Pancreas (tissue), 10 donors: ENCODE measurements at regions not wholly inside any gene's neighbourhood (a gene's known extent, or its start where the extent isn't known, plus 50 kb on each side); places are given as distances from the start of the nearest gene placed in this dataset.

Experiments used
- ATAC-seq, 4 donors: fragments of 200-7000 bp; cut with Tn5 transposase; one replicate each; pipeline versions ENCODE4 v1.8.0 to v1.9.1; 2020; ENCODE audit warnings: mild to moderate bottlenecking in 4 of 4, moderate library complexity in 4 of 4
- DNase-seq, 6 donors: peaks; one replicate each; pipeline ENCODE4 v3.0.0-alpha.2; 2020
- FAIRE-seq: peaks from 2 replicates; lab custom pipeline; 2012; peaks lifted over from hg19 to GRCh38; lab: Jason Lieb, UNC
- H3K27ac ChIP-seq, 4 donors: fragments of 200-600 bp; sonication (generic); 1 replicate in 3 of 4; 2 replicates in 1 of 4; pipeline versions ENCODE4 v1.5.0 to v1.8.0; 2020
- H3K27me3 ChIP-seq, 4 donors: fragments of 200-600 bp; one replicate each; pipeline ENCODE4 v1.8.0; 2021
- H3K36me3 ChIP-seq, 3 donors: fragments of 200-600 bp; sonication (generic) in 1 of 3; one replicate each; pipeline versions ENCODE4 v1.5.0 to v1.8.0; 2020 to 2021
- H3K4me1 ChIP-seq, 3 donors: fragments of 200-600 bp; one replicate each; pipeline ENCODE4 v1.8.0; 2021
- H3K4me3 ChIP-seq, 4 donors: fragments of 200-600 bp; sonication (generic) in 2 of 4; one replicate each; pipeline versions ENCODE4 v1.5.0 to v1.8.0; 2020 to 2021
- H3K9me3 ChIP-seq, 4 donors: fragments of 200-600 bp; one replicate each; pipeline ENCODE4 v1.8.0; 2021
- CTCF ChIP-seq, 4 donors: fragments of 200-600 bp; sonication (generic) in 3 of 4; IDR thresholded peaks; one replicate each; pipeline versions ENCODE4 v1.5.0 to v1.8.0; 2021; ENCODE audit warnings: antibody characterized with exemption in 4 of 4
- WGBS, 2 donors: extraction: QIAGEN DNeasy Blood & Tissue Kit; methylation state at CpG; one replicate each; pipeline ENCODE4 v1.1.7; 2013; 5-methylcytosine and 5-hydroxymethylcytosine counted together
- intact Hi-C, 3 donors: fragments of 100-400 bp; cut with DNase I; formaldehyde crosslinking; loops; one replicate each; pipeline versions ENCODE4 v1.11.1 to v1.14.2; 2022
- donor health status: healthy with polysubstance abuse.
- donor health status: DM: no; HTN: no; CAD: no; lungs with moderate emphysema.
- donor health status: DM: no; HTN: no; CAD: no.
- donor health status: control.
- donor health status: control.
- donor health status: Bipolar disorder and iron deficiency.
- donor health status: DM: yes; HTN: yes; CAD: no.
- donor health status: DM: no; HTN: no; CAD: no.
- donor health status: DM: no; HTN: no; CAD: no.
- donor health status: DM: yes; HTN: yes; CAD: no.

GRCh38 chr11:30683176-30683575 lies 97.0 kb upstream of the MPPED2 start:
- no peak for DNase-seq

GRCh38 chr11:30666817-30667216 lies 80.7 kb upstream of the MPPED2 start:
- Histone ChIP-seq H3K4me1 (no peaks in the 10 kb centered on the region), H3K9me3 (no peaks in the 10 kb centered on the region)
- no peak for FAIRE-seq

More at GRCh38 chr11:30683176-30683575, 97.0 kb upstream of the MPPED2 start:
- Histone ChIP-seq H3K27me3 (no peaks in the 10 kb centered on the region), H3K36me3 (no peaks in the 10 kb centered on the region), H3K27ac (no peak overlapping the region), H3K4me3 (no peak overlapping the region), H3K9me3 (no peaks in the 10 kb centered on the region), H3K4me1 (no peaks in the 10 kb centered on the region)
- intact Hi-C loops: no loop called here
- no peak for FAIRE-seq
- no peak for ATAC-seq
- 87 to 93% methylated on average over 1 of the region's 1 CpG for WGBS, 2 donors
- no peak for TF ChIP-seq CTCF (IDR thresholded peaks at IDR 0.05)

GRCh38 chr11:30665067-30665466 lies 78.9 kb upstream of the MPPED2 start:
- FAIRE-seq: no peak
- intact Hi-C loops: no loop called here
- WGBS, 2 donors: 58 to 64% methylated on average over 5 of the region's 5 CpGs
- TF ChIP-seq CTCF (IDR thresholded peaks at IDR 0.05): no peak
- no peaks in the 10 kb centered on the region for H3K9me3 ChIP-seq
- H3K4me1 ChIP-seq: no peaks in the 10 kb centered on the region
- no peak for ATAC-seq
- no peak for DNase-seq
- no peaks in the 10 kb centered on the region for H3K27me3 ChIP-seq
- H3K36me3 ChIP-seq: no peaks in the 10 kb centered on the region
- H3K27ac ChIP-seq: no peak overlapping the region
- H3K4me3 ChIP-seq: no peak overlapping the region

More at GRCh38 chr11:30666817-30667216, 80.7 kb upstream of the MPPED2 start:
- Histone ChIP-seq H3K27me3 (no peaks in the 10 kb centered on the region), H3K36me3 (no peaks in the 10 kb centered on the region), H3K4me3 (no peak overlapping the region), H3K27ac (no peak overlapping the region)
- TF ChIP-seq CTCF (IDR thresholded peaks at IDR 0.05): no peak
- no peak for DNase-seq
- WGBS, 2 donors: 40 to 58% methylated on average over 2 of the region's 2 CpGs
- no peak for ATAC-seq
- intact Hi-C loops: no loop called here

- intact Hi-C loops: no loop called here
- Histone ChIP-seq H3K4me1 (no peaks in the 10 kb centered on the region), H3K4me3 (no peak overlapping the region), H3K27me3 (no peaks in the 10 kb centered on the region), H3K36me3 (no peaks in the 10 kb centered on the region), H3K9me3 (no peaks in the 10 kb centered on the region), H3K27ac (no peak overlapping the region)
- TF ChIP-seq CTCF (IDR thresholded peaks at IDR 0.05): no peak
- 40 to 43% methylated on average over 1 of the region's 1 CpG for WGBS, 2 donors
- DNase-seq (no peak), FAIRE-seq (no peak), ATAC-seq (no peak)
Observed at GRCh38 chr11:30653606-30654005, 67.5 kb upstream of the MPPED2 start.

- Histone ChIP-seq H3K4me1 (no peaks in the 10 kb centered on the region), H3K36me3 (no peaks in the 10 kb centered on the region), H3K9me3 (no peaks in the 10 kb centered on the region), H3K27ac (no peak overlapping the region), H3K4me3 (no peak overlapping the region), H3K27me3 (no peaks in the 10 kb centered on the region)
- no peak for TF ChIP-seq CTCF (IDR thresholded peaks at IDR 0.05)
- FAIRE-seq: no peak
- 89 to 93% methylated on average over 2 of the region's 2 CpGs for WGBS, 2 donors
- no peak for DNase-seq
- intact Hi-C loops: no loop called here
- no peak for ATAC-seq
Observed at GRCh38 chr11:30652801-30653200, 66.6 kb upstream of the MPPED2 start.
